Non-pigmented ciliary epithelial cell (primary cell): ENCODE measurements at regions not wholly inside any gene's neighbourhood (a gene's known extent, or its start where the extent isn't known, plus 50 kb on each side); places are given as distances from the start of the nearest gene placed in this dataset.
"Not testable (repeated sequence)": the region's sequence is repeated elsewhere in the genome, so short reads cannot be mapped to it uniquely, and the experiment has no call there.

Source experiments
- DNase-seq: peaks from one replicate; pipeline ENCODE4 v3.0.0-alpha.2; 2010; ENCODE audit warnings: low read depth

- DNase-seq, result not testable (repeated sequence)
These were observed 967.2 kb upstream of the FOXG1 start for GRCh38 chr14:27799066-27800028.

- not testable (repeated sequence) for DNase-seq
These were observed 948.7 kb upstream of the FOXG1 start for GRCh38 chr14:27817746-27818430.

- not testable (repeated sequence) for DNase-seq
These were observed 940.4 kb upstream of the FOXG1 start for GRCh38 chr14:27826149-27826548.

GRCh38 chr14:27831978-27832377 lies 934.6 kb upstream of the FOXG1 start:
- not testable (repeated sequence) for DNase-seq

- DNase-seq, result not testable (repeated sequence)
These were observed 933.6 kb upstream of the FOXG1 start for GRCh38 chr14:27833001-27833400.

GRCh38 chr14:27836386-27836785 lies 930.2 kb upstream of the FOXG1 start:
- DNase-seq, result no peak

- DNase-seq, result no peak
These were observed 921.2 kb upstream of the FOXG1 start for GRCh38 chr14:27845241-27845850.

GRCh38 chr14:27845902-27846301 lies 920.7 kb upstream of the FOXG1 start:
- DNase-seq, result no peak

- not testable (repeated sequence) for DNase-seq
These were observed 919.1 kb upstream of the FOXG1 start for GRCh38 chr14:27847480-27847879.

GRCh38 chr14:27849193-27849592 lies 917.4 kb upstream of the FOXG1 start:
- not testable (repeated sequence) for DNase-seq

GRCh38 chr14:27862684-27863083 lies 903.9 kb upstream of the FOXG1 start:
- DNase-seq, result no peak

- DNase-seq, result no peak
These were observed 903.4 kb upstream of the FOXG1 start for GRCh38 chr14:27863166-27863565.

GRCh38 chr14:27881063-27881462 lies 885.5 kb upstream of the FOXG1 start:
- DNase-seq, result no peak

- no peak for DNase-seq
These were observed 884.9 kb upstream of the FOXG1 start for GRCh38 chr14:27881646-27882045.

- DNase-seq, result no peak
These were observed 880.3 kb upstream of the FOXG1 start for GRCh38 chr14:27886256-27886655.

GRCh38 chr14:27890259-27890658 lies 876.3 kb upstream of the FOXG1 start:
- no peak for DNase-seq

GRCh38 chr14:27908484-27908883 lies 858.1 kb upstream of the FOXG1 start:
- DNase-seq, result not testable (repeated sequence)

- DNase-seq, result no peak
These were observed 850.3 kb upstream of the FOXG1 start for GRCh38 chr14:27916326-27916725.

GRCh38 chr14:27917896-27918295 lies 848.7 kb upstream of the FOXG1 start:
- no peak for DNase-seq

- no peak for DNase-seq
These were observed 839.1 kb upstream of the FOXG1 start for GRCh38 chr14:27927519-27927918.

- no peak for DNase-seq
These were observed 836.7 kb upstream of the FOXG1 start for GRCh38 chr14:27929797-27930347.

- no peak for DNase-seq
These were observed 828.2 kb upstream of the FOXG1 start for GRCh38 chr14:27938392-27938791.
